DND-41 (cell line): ENCODE measurements at regions not wholly inside any gene's neighbourhood (a gene's known extent, or its start where the extent isn't known, plus 50 kb on each side); places are given as distances from the start of the nearest gene placed in this dataset.

ENCODE experiments used
- ATAC-seq: fragments of 200-7000 bp; cut with Tn5 transposase; 3 replicates; pipeline ENCODE4 v1.9.1; 2021; ENCODE audit warnings: low read depth; ENCODE audit not compliant: insufficient read depth
- DNase-seq: peaks from one replicate; pipeline ENCODE4 v3.0.0-alpha.2; 2020
- H2AFZ ChIP-seq: 2 replicates; pipeline ENCODE4 v1.6.0; 2012; ENCODE audit warnings: low read depth, low read length
- H3K27ac ChIP-seq: 2 replicates; pipeline ENCODE4 v1.5.1; 2012; ENCODE audit warnings: low read length, inconsistent platforms
- H3K27me3 ChIP-seq: fragments of 200-600 bp; sonication (generic); 2 replicates; pipeline ENCODE4 v1.6.0; 2012; ENCODE audit warnings: low read length, mild to moderate bottlenecking, inconsistent platforms; ENCODE audit not compliant: insufficient read depth, poor library complexity
- H3K36me3 ChIP-seq: 2 replicates; pipeline ENCODE4 v1.5.1; 2012; ENCODE audit warnings: low read length, inconsistent platforms; ENCODE audit not compliant: insufficient read depth
- H3K4me1 ChIP-seq: 2 replicates; pipeline ENCODE4 v1.5.1; 2012; ENCODE audit warnings: mild to moderate bottlenecking, low read length; ENCODE audit not compliant: insufficient read depth
- H3K4me2 ChIP-seq: 2 replicates; pipeline ENCODE4 v1.6.0; 2012; ENCODE audit warnings: mild to moderate bottlenecking, moderate library complexity, low read length, inconsistent platforms; ENCODE audit not compliant: insufficient read depth
- H3K4me3 ChIP-seq, 2 experiments: fragments of 200-600 bp in 1 of 2; shearing (Covaris generic) in 1 of 2; 2 replicates each; pipeline ENCODE4 v1.5.1; 2012 to 2016; ENCODE audit warnings: inconsistent platforms in 2 of 2, low read length in 2 of 2, mild to moderate bottlenecking in 2 of 2, low read depth in 1 of 2, moderate library complexity in 1 of 2
- H3K79me2 ChIP-seq: 2 replicates; pipeline ENCODE4 v1.6.0; 2012; ENCODE audit warnings: low read length, inconsistent platforms; ENCODE audit not compliant: insufficient read depth
- H3K9ac ChIP-seq: 2 replicates; pipeline ENCODE4 v1.6.0; 2012; ENCODE audit warnings: low read depth, mild to moderate bottlenecking, inconsistent platforms, low read length, moderate library complexity
- H3K9me3 ChIP-seq: 2 replicates; pipeline ENCODE4 v1.5.1; 2012; ENCODE audit warnings: low read length, moderate library complexity, mild to moderate bottlenecking, inconsistent platforms; ENCODE audit not compliant: insufficient read depth, severe bottlenecking
- H4K20me1 ChIP-seq: 2 replicates; pipeline ENCODE4 v1.6.0; 2012; ENCODE audit warnings: low read length; ENCODE audit not compliant: insufficient read depth
- CTCF ChIP-seq: IDR thresholded peaks from 2 replicates; pipeline ENCODE4 v1.5.1; 2012; ENCODE audit warnings: borderline replicate concordance, low read length, moderate library complexity, mild to moderate bottlenecking; ENCODE audit not compliant: poor library complexity, severe bottlenecking; ENCODE audit errors: extremely low read depth
- EZH2 ChIP-seq: IDR thresholded peaks from 3 replicates; pipeline ENCODE4 v1.6.1; 2012; ENCODE audit warnings: borderline replicate concordance, low read depth, mild to moderate bottlenecking, moderate library complexity, low read length, inconsistent platforms; ENCODE audit not compliant: severe bottlenecking

DNA sequence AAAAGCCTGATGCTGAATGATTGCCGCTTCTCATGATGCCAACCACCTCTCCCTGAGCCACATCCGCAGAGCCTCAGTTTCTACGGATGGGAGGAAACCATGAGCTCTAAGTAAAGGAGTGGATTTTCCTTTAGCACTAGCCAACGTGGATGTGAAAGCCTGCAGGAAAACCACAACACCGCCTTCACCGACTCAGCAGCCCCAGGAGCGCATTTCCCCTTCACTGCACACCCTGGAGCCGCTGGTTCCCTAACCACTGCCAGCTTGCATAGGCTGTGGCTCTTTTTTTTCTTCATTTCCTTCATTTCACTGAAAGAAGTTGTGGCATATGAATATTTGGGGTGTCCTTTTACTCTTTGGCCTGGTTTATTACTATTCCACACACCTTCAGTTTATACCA lies 50.5 kb upstream of the SSTR4 start:
- DNase-seq (peak; percentile 72), ATAC-seq (peak; percentile 90)
- Histone ChIP-seq H3K4me2 (peak overlapping the region; percentile 26; the same call in 1 of the 2 replicates), H3K9me3 (no peaks in the 10 kb centered on the region), H3K27me3 (no peaks in the 10 kb centered on the region), H3K4me3 (no peak overlapping the region), H3K4me1 (peaks cover 32% of the 10 kb centered on the region), H3K9ac (no peak overlapping the region), H4K20me1 (no peaks in the 10 kb centered on the region), H3K79me2 (no peaks in the 10 kb centered on the region), H2AFZ (no peak overlapping the region), H3K27ac (peak overlapping the region; percentile 42), H3K36me3 (no peaks in the 10 kb centered on the region)
- TF ChIP-seq EZH2, result no peak

DNA sequence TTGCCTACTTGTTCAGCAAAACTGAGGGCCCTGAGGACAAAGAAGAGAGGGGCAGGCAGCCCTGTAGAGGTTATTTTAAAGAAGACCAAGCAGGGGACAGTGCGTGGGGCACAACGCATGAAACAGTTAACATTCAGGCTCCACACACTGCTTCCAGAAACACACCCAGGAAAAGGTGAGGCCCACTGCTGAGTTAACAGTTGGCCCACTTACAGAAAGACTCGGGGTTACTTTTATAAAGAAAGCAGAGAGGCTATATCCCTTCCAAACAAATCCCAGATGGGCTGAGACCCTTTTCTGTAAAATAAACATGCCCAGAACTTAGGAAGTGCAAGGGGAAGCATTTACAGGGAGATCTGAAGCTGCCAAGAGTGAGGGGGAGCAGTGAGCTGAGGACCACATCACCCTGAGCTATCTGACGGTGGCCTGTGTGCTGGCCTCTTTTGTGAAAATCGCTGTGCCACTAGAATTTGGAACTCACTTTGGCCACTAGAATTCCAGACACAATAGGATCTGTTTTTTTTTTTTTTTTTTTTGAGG lies 49.8 kb upstream of the SSTR4 start:
- TF ChIP-seq CTCF, result no peak
- TF ChIP-seq EZH2, result no peak
- no peaks in the 10 kb centered on the region for H4K20me1 ChIP-seq
- peak overlapping the region; percentile 42 for H3K27ac ChIP-seq
- H3K4me1 ChIP-seq, result peaks cover 32% of the 10 kb centered on the region
- H2AFZ ChIP-seq, result peak overlapping the region; percentile 3; the same call in 1 of the 2 replicates
- H3K4me2 ChIP-seq, result peak overlapping the region; percentile 26
- no peaks in the 10 kb centered on the region for H3K9me3 ChIP-seq
- no peak overlapping the region; the same call in 1 of the 2 replicates for H3K9ac ChIP-seq
- H3K79me2 ChIP-seq, result no peaks in the 10 kb centered on the region
- H3K27me3 ChIP-seq, result no peaks in the 10 kb centered on the region
- ATAC-seq, result 0 out of 3 replicates have a peak, but pooled peaks have one; percentile 3
- H3K4me3 ChIP-seq, result no peak overlapping the region; a peak in 1 of 4 replicates
- DNase-seq, result no peak
- no peaks in the 10 kb centered on the region for H3K36me3 ChIP-seq
